HUDEP-2 (cell line): ENCODE measurements at regions not wholly inside any gene's neighbourhood (a gene's known extent, or its start where the extent isn't known, plus 50 kb on each side); places are given as distances from the start of the nearest gene placed in this dataset.
A peak's percentile ranks its signal among the peaks of the same experiment; 100 is the strongest.
"Not testable (repeated sequence)": the region's sequence is repeated elsewhere in the genome, so short reads cannot be mapped to it uniquely, and the experiment has no call there.

Source experiments
- DNase-seq, 76 experiments: peaks; one replicate each; lab custom pipeline; 2025; ENCODE audit not compliant: unreplicated experiment in 76 of 76; lab: John Stamatoyannopoulos, UW

- no peak for DNase-seq
These were observed 111.0 kb upstream of the PZP start for GRCh38 chr12:9319044-9319841.

- not testable (repeated sequence) for DNase-seq
These were observed 105.3 kb upstream of the PZP start for GRCh38 chr12:9313479-9313878.

GRCh38 chr12:9312406-9313392 lies 104.5 kb upstream of the PZP start:
- DNase-seq = not testable (repeated sequence)

- DNase-seq = not testable (repeated sequence)
These were observed 103.3 kb upstream of the PZP start for GRCh38 chr12:9311454-9311853.

- DNase-seq = not testable (repeated sequence)
These were observed 102.5 kb upstream of the PZP start for GRCh38 chr12:9310645-9311044.

- not testable (repeated sequence) for DNase-seq
These were observed 101.6 kb upstream of the PZP start for GRCh38 chr12:9309749-9310148.

GRCh38 chr12:9308745-9309144 lies 100.5 kb upstream of the PZP start:
- DNase-seq = not testable (repeated sequence)

- not testable (repeated sequence) for DNase-seq
These were observed 100.0 kb upstream of the PZP start for GRCh38 chr12:9308163-9308562.

GRCh38 chr12:9307255-9307654 lies 99.1 kb upstream of the PZP start:
- DNase-seq = not testable (repeated sequence)

- DNase-seq = not testable (repeated sequence)
These were observed 97.8 kb upstream of the PZP start for GRCh38 chr12:9306004-9306403.

GRCh38 chr12:9304540-9304939 lies 96.3 kb upstream of the PZP start:
- not testable (repeated sequence) for DNase-seq

- DNase-seq = not testable (repeated sequence)
These were observed 87.7 kb upstream of the PZP start for GRCh38 chr12:9295872-9296271.

GRCh38 chr12:9294072-9294620 lies 86.0 kb upstream of the PZP start:
- not testable (repeated sequence) for DNase-seq

- not testable (repeated sequence) for DNase-seq
These were observed 85.2 kb upstream of the PZP start for GRCh38 chr12:9293391-9293790.

GRCh38 chr12:9289984-9290383 lies 81.8 kb upstream of the PZP start:
- not testable (repeated sequence) for DNase-seq

GRCh38 chr12:9284724-9285123 lies 76.5 kb upstream of the PZP start:
- DNase-seq = not testable (repeated sequence)

- peak in 15 of 76 experiments; percentile 2 to 36 (median 17) for DNase-seq
These were observed 76.0 kb upstream of the PZP start for GRCh38 chr12:9284197-9284596.

- peak in 74 of 76 experiments; percentile 6 to 84 (median 64) for DNase-seq
These were observed 75.3 kb upstream of the PZP start for GRCh38 chr12:9283346-9284095.

GRCh38 chr12:9276990-9277389 lies 68.8 kb upstream of the PZP start:
- DNase-seq = no peak

- DNase-seq = no peak
These were observed 65.1 kb upstream of the PZP start for GRCh38 chr12:9273276-9273675.
